HCT116 (cell line): ENCODE measurements at regions not wholly inside any gene's neighbourhood (a gene's known extent, or its start where the extent isn't known, plus 50 kb on each side); places are given as distances from the start of the nearest gene placed in this dataset.

Experiments
- ATAC-seq: fragments of 200-7000 bp; cut with Tn5 transposase; 2 replicates; pipeline ENCODE4 v1.9.1; 2020; ENCODE audit warnings: mild to moderate bottlenecking, moderate library complexity
- BruUV-seq: library from RNA; stranded (reverse); fragments of 400-500 nt; replicated peaks from 2 replicates; lab custom pipeline; 2021; lab: Mats Ljungman, UMichigan
- CTCF ChIA-PET: fragments of 300-600 bp; sonication (Branson Sonifier 250); formaldehyde crosslinking; loops from one replicate; lab custom pipeline; 2021; ENCODE audit warnings: antibody characterized with exemption; lab: Charles Lee
- POLR2A ChIA-PET: fragments of 300-600, 350-600 bp; sonication (Branson Sonifier 250); formaldehyde crosslinking; loops from one replicate; lab custom pipeline; 2021; ENCODE audit warnings: antibody characterized with exemption; lab: Charles Lee
- RAD21 ChIA-PET, 2 experiments: fragments of 300-600 bp; sonication (Branson Sonifier 250); formaldehyde crosslinking; loops; one replicate each; lab custom pipeline; 2023; ENCODE audit warnings: low total read pairs in 2 of 2; ENCODE audit not compliant: uncharacterized antibody in 2 of 2, unreplicated experiment in 2 of 2, low non-redundant PET in 1 of 2; lab: Charles Lee
- DNase-seq: peaks from one replicate; pipeline ENCODE4 v3.0.0-alpha.2; 2010; ENCODE audit warnings: low read depth, low spot score
- H2AFZ ChIP-seq: fragments of 200-600 bp; shearing (Covaris generic), sonication (generic); 2 replicates; pipeline ENCODE4 v1.6.1; 2017; ENCODE audit warnings: low read depth, mixed run types, mixed read lengths, antibody characterized with exemption, low read length; ENCODE audit not compliant: poor library complexity, severe bottlenecking
- H3K27ac ChIP-seq: 2 replicates; pipeline ENCODE4 v1.5.1; 2012; ENCODE audit warnings: low read depth, low read length
- H3K27me3 ChIP-seq: fragments of 200-600 bp; sonication (generic); 2 replicates; pipeline ENCODE4 v1.6.1; 2016; ENCODE audit warnings: mixed run types, low read length, mixed read lengths; ENCODE audit not compliant: insufficient read depth
- H3K36me3 ChIP-seq, 2 experiments: fragments of 200-500 bp in 1 of 2; fragments of 200-600 bp in 1 of 2; sonication (Bioruptor generic) in 1 of 2; sonication (generic) in 1 of 2; 2 replicates each; pipeline versions ENCODE4 v1.5.1 to v1.6.1; 2014 to 2016; ENCODE audit warnings: low read length in 2 of 2, inconsistent platforms in 1 of 2, mixed read lengths in 1 of 2, mixed run types in 1 of 2; ENCODE audit not compliant: insufficient read depth in 2 of 2, control insufficient read depth in 1 of 2
- H3K4me1 ChIP-seq, 2 experiments: fragments of 200-600 bp in 1 of 2; sonication (generic) in 1 of 2; 2 replicates each; pipeline versions ENCODE4 v1.5.1 to v1.6.1; 2012 to 2017; ENCODE audit warnings: low read length in 2 of 2, inconsistent platforms in 1 of 2, mild to moderate bottlenecking in 1 of 2, mixed read lengths in 1 of 2, mixed run types in 1 of 2, moderate library complexity in 1 of 2; ENCODE audit not compliant: insufficient read depth in 2 of 2, control insufficient read depth in 1 of 2
- H3K4me2 ChIP-seq: fragments of 200-600 bp; sonication (generic); 2 replicates; pipeline ENCODE4 v1.6.1; 2017; ENCODE audit warnings: mixed run types, low read length, mixed read lengths
- H3K4me3 ChIP-seq, 2 experiments: fragments of 200-600 bp in 1 of 2; sonication (generic) in 1 of 2; replicated peaks in 1 of 2; 2 replicates each; pipeline ENCODE4 v1.5.1; 2011 to 2016; ENCODE audit warnings: low read length in 2 of 2, control low read depth in 1 of 2, low read depth in 1 of 2, mild to moderate bottlenecking in 1 of 2, mixed read lengths in 1 of 2, mixed run types in 1 of 2
- H3K79me2 ChIP-seq: fragments of 200-600 bp; sonication (generic); 2 replicates; pipeline ENCODE4 v1.6.1; 2017; ENCODE audit warnings: mild to moderate bottlenecking, mixed run types, low read length, moderate library complexity, mixed read lengths; ENCODE audit not compliant: insufficient read depth
- H3K9ac ChIP-seq: fragments of 200-600 bp; sonication (generic); 2 replicates; pipeline ENCODE4 v1.6.1; 2016; ENCODE audit warnings: low read length, mixed read lengths
- H3K9me2 ChIP-seq: fragments of 200-600 bp; sonication (generic), shearing (Covaris generic); 2 replicates; pipeline ENCODE4 v1.6.1; 2017; ENCODE audit warnings: mixed run types, mild to moderate bottlenecking, moderate library complexity; ENCODE audit not compliant: insufficient read depth
- H3K9me3 ChIP-seq, 2 experiments: fragments of 200-500 bp in 1 of 2; fragments of 200-600 bp in 1 of 2; sonication (Bioruptor generic) in 1 of 2; sonication (generic) in 1 of 2; 2 replicates each; pipeline ENCODE4 v1.6.1; 2014 to 2017; ENCODE audit warnings: low read length in 2 of 2, mixed read lengths in 2 of 2, inconsistent platforms in 1 of 2, low read depth in 1 of 2, mild to moderate bottlenecking in 1 of 2, mixed run types in 1 of 2, moderate library complexity in 1 of 2; ENCODE audit not compliant: control insufficient read depth in 1 of 2, insufficient read depth in 1 of 2
- H4K20me1 ChIP-seq: fragments of 200-600 bp; sonication (generic), shearing (Covaris generic); 2 replicates; pipeline ENCODE4 v1.6.1; 2017; ENCODE audit warnings: mixed run types, mild to moderate bottlenecking, moderate library complexity; ENCODE audit not compliant: insufficient read depth
- CBX3 ChIP-seq: IDR thresholded peaks from 2 replicates; pipeline ENCODE4 v1.6.1; 2012; ENCODE audit warnings: low read depth
- EGR1 ChIP-seq: IDR thresholded peaks from 2 replicates; pipeline ENCODE4 v1.6.1; 2012; ENCODE audit warnings: low read depth
- EZH2phosphoT487 ChIP-seq: fragments of 200-600 bp; IDR thresholded peaks from 2 replicates; pipeline ENCODE4 v1.6.1; 2018; ENCODE audit warnings: antibody characterized with exemption, borderline replicate concordance
- RAD21 ChIP-seq: IDR thresholded peaks from 2 replicates; pipeline ENCODE4 v1.6.1; 2012; ENCODE audit warnings: low read depth, mild to moderate bottlenecking
- SP1 ChIP-seq: IDR thresholded peaks from 2 replicates; pipeline ENCODE4 v1.6.1; 2012; ENCODE audit warnings: low read depth
- TCF7L2 ChIP-seq: IDR thresholded peaks from 2 replicates; pipeline ENCODE4 v1.7.0; 2011; ENCODE audit warnings: borderline replicate concordance, inconsistent platforms; ENCODE audit not compliant: insufficient read depth, insufficient read length; ENCODE audit errors: extremely low read depth
- YY1 ChIP-seq: IDR thresholded peaks from 2 replicates; pipeline ENCODE4 v1.6.1; 2011; ENCODE audit warnings: low read length, low read depth, moderate library complexity, mild to moderate bottlenecking; ENCODE audit not compliant: insufficient replicate concordance; ENCODE audit errors: extremely low read depth
- ZFX ChIP-seq: fragments of 450-650 bp; IDR thresholded peaks from 2 replicates; pipeline ENCODE4 v1.6.1; 2017
- ZNF274 ChIP-seq: fragments of 200-500 bp; sonication (Bioruptor generic); IDR thresholded peaks from 2 replicates; pipeline ENCODE4 v1.6.1; 2014; ENCODE audit warnings: mild to moderate bottlenecking, low read depth, low read length, inconsistent platforms
- intact Hi-C: fragments of 100-400 bp; cut with micrococcal nuclease; formaldehyde crosslinking; loops from 2 replicates; pipeline ENCODE4 v1.10.0; 2022
- TF ChIP-seq, protein P1 (sequence below): IDR thresholded peaks from 2 replicates; pipeline ENCODE4 v1.6.1; 2012
- TF ChIP-seq, protein P2 (sequence below), 3 experiments: fragments of 200-600 bp in 1 of 3; sonication (generic) in 1 of 3; IDR thresholded peaks in 2 of 3; conservative IDR thresholded peaks in 1 of 3; 2 replicates each; pipeline ENCODE4 v1.5.1; 2012 to 2017; ENCODE audit warnings: low read depth in 2 of 3, low read length in 2 of 3, antibody characterized with exemption in 1 of 3, borderline replicate concordance in 1 of 3, control low read depth in 1 of 3, mild to moderate bottlenecking in 1 of 3, mixed read lengths in 1 of 3, mixed run types in 1 of 3, moderate library complexity in 1 of 3; ENCODE audit not compliant: insufficient read depth in 1 of 3

DNA sequence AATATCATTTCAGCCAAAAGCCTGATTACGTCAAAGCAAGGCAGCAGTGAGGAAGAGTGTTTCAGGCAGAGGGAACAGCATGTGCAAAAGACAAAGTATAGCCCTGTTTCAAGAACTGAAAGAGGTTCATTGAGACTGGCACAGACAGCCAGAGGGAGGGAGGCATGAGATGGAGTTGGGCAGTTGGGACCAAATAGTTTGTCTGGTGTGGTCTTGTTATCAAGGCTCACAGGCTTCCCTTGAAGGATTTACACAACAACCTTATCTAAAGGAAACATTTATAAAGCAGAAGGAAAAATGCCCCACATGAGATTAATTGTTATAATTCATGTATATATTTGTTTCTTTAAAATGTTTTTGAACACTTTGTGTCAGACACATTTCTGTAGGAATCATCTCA is 253.3 kb downstream of the DMAC1 start:
- CTCF ChIA-PET: no interaction called here
- intact Hi-C loops: no loop called here
- POLR2A ChIA-PET: no interaction called here

More for the DNA sequence above, 253.3 kb downstream of the DMAC1 start:
- H3K4me2 ChIP-seq: no peak overlapping the region
- H4K20me1 ChIP-seq: no peaks in the 10 kb centered on the region
- no peaks in the 10 kb centered on the region for H3K36me3 ChIP-seq
- no peak overlapping the region for H3K9ac ChIP-seq
- no peak overlapping the region for H3K4me3 ChIP-seq
- H3K4me1 ChIP-seq: no peaks in the 10 kb centered on the region
- no peaks in the 10 kb centered on the region for H3K79me2 ChIP-seq
- RAD21 ChIA-PET: no interaction called here
- no peaks in the 10 kb centered on the region for H3K9me3 ChIP-seq
- TF ChIP-seq EZH2phosphoT487 (no peak), RAD21 (no peak), YY1 (no peak), ZFX (no peak), ZNF274 (no peak), CBX3 (no peak), EGR1 (no peak), TCF7L2 (no peak), SP1 (no peak)
- TF ChIP-seq, protein P1, sequence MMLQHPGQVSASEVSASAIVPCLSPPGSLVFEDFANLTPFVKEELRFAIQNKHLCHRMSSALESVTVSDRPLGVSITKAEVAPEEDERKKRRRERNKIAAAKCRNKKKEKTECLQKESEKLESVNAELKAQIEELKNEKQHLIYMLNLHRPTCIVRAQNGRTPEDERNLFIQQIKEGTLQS: no peak
- TF ChIP-seq, protein P2, sequence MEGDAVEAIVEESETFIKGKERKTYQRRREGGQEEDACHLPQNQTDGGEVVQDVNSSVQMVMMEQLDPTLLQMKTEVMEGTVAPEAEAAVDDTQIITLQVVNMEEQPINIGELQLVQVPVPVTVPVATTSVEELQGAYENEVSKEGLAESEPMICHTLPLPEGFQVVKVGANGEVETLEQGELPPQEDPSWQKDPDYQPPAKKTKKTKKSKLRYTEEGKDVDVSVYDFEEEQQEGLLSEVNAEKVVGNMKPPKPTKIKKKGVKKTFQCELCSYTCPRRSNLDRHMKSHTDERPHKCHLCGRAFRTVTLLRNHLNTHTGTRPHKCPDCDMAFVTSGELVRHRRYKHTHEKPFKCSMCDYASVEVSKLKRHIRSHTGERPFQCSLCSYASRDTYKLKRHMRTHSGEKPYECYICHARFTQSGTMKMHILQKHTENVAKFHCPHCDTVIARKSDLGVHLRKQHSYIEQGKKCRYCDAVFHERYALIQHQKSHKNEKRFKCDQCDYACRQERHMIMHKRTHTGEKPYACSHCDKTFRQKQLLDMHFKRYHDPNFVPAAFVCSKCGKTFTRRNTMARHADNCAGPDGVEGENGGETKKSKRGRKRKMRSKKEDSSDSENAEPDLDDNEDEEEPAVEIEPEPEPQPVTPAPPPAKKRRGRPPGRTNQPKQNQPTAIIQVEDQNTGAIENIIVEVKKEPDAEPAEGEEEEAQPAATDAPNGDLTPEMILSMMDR (IDR thresholded peaks at IDR 0.05 in 2 of 3, conservative IDR thresholded peaks at IDR 0.05 in 1 of 3; ENCODE audit: borderline replicate concordance in 1 of 3, insufficient read depth in 1 of 3, low read depth in 2 of 3, low read length in 2 of 3): no peak
- H3K9me2 ChIP-seq: no peaks in the 10 kb centered on the region
- no TSS peak for BruUV-seq
- H3K27me3 ChIP-seq: 0 out of 2 replicates have a peak, but pooled peaks cover 7% of the 10 kb centered on the region
- ATAC-seq (no peak), DNase-seq (no peak)
- H3K27ac ChIP-seq: no peak overlapping the region
- no peak overlapping the region for H2AFZ ChIP-seq
